PC-9 (cell line): ENCODE measurements at regions not wholly inside any gene's neighbourhood (a gene's known extent, or its start where the extent isn't known, plus 50 kb on each side); places are given as distances from the start of the nearest gene placed in this dataset.

ENCODE experiments used
- CTCF ChIP-seq: fragments of 200-600 bp; sonication (generic); conservative IDR thresholded peaks from 2 replicates; pipeline ENCODE4 v1.6.1; 2017; ENCODE audit warnings: mixed run types, antibody characterized with exemption, mild to moderate bottlenecking, moderate library complexity
- EZH2 ChIP-seq: fragments of 200-600 bp; sonication (generic); IDR thresholded peaks from 2 replicates; pipeline ENCODE4 v1.8.0; 2017; ENCODE audit warnings: antibody characterized with exemption, low read depth

GRCh38 chr5:88515068-88515467 is 246.4 kb upstream of the TMEM161B start:
- TF ChIP-seq CTCF (no peak), EZH2 (no peak)
